Gastrocnemius medialis (tissue), 4 donors: ENCODE measurements at regions not wholly inside any gene's neighbourhood (a gene's known extent, or its start where the extent isn't known, plus 50 kb on each side); places are given as distances from the start of the nearest gene placed in this dataset.

Experiments
- POLR2A ChIP-seq, 2 donors: fragments of 450-650 bp; IDR thresholded peaks; one replicate each; pipeline ENCODE4 v1.6.1; 2017; ENCODE audit warnings: antibody characterized with exemption in 2 of 2, mild to moderate bottlenecking in 2 of 2, moderate library complexity in 2 of 2
- TF ChIP-seq, protein P1 (sequence below), 5 experiments: fragments of 450-650 bp in 3 of 5; fragments of 200-600 bp in 2 of 5; sonication (generic) in 2 of 5; IDR thresholded peaks in 4 of 5; conservative IDR thresholded peaks in 1 of 5; 1 replicate in 4 of 5; 2 replicates in 1 of 5; pipeline ENCODE4 v1.5.1; 2016 to 2019; ENCODE audit warnings: antibody characterized with exemption in 5 of 5, mild to moderate bottlenecking in 3 of 5, moderate library complexity in 3 of 5

- TF ChIP-seq, protein P1, sequence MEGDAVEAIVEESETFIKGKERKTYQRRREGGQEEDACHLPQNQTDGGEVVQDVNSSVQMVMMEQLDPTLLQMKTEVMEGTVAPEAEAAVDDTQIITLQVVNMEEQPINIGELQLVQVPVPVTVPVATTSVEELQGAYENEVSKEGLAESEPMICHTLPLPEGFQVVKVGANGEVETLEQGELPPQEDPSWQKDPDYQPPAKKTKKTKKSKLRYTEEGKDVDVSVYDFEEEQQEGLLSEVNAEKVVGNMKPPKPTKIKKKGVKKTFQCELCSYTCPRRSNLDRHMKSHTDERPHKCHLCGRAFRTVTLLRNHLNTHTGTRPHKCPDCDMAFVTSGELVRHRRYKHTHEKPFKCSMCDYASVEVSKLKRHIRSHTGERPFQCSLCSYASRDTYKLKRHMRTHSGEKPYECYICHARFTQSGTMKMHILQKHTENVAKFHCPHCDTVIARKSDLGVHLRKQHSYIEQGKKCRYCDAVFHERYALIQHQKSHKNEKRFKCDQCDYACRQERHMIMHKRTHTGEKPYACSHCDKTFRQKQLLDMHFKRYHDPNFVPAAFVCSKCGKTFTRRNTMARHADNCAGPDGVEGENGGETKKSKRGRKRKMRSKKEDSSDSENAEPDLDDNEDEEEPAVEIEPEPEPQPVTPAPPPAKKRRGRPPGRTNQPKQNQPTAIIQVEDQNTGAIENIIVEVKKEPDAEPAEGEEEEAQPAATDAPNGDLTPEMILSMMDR (IDR thresholded peaks at IDR 0.05 in 4 of 5, conservative IDR thresholded peaks at IDR 0.05 in 1 of 5), result no peak
- no peak for TF ChIP-seq POLR2A (IDR thresholded peaks at IDR 0.05)
Observed at GRCh38 chr14:97301931-97302559, 504.9 kb downstream of the VRK1 start.
